Cardiac septum (tissue), 1 donor: ENCODE measurements at regions not wholly inside any gene's neighbourhood (a gene's known extent, or its start where the extent isn't known, plus 50 kb on each side); places are given as distances from the start of the nearest gene placed in this dataset.
"Not testable (repeated sequence)": the region's sequence is repeated elsewhere in the genome, so short reads cannot be mapped to it uniquely, and the experiment has no call there.

Source experiments
- DNase-seq: peaks from one replicate; pipeline ENCODE4 v3.0.0-alpha.2; 2020; ENCODE audit warnings: low spot score
- intact Hi-C: fragments of 100-400 bp; cut with DNase I; formaldehyde crosslinking; loops from one replicate; pipeline ENCODE4 v1.14.0; 2022
- donor health status: DM: no; HTN: no; CAD: no.

- DNase-seq, result no peak
- intact Hi-C loops, result loop anchor here (10.0 kb wide), 1 partner anchor 266 kb away; no protein-coding TSS in a partner anchor
Measured at GRCh38 chr14:105940534-105941225, 414.3 kb downstream of the TMEM121 start.

GRCh38 chr14:105941226-105942166 is 415.1 kb downstream of the TMEM121 start:
- DNase-seq, result no peak
- intact Hi-C loops, result loop anchor here (10.0 kb wide), 1 partner anchor 267 kb away; no protein-coding TSS in a partner anchor

GRCh38 chr14:105942725-105943124 is 416.3 kb downstream of the TMEM121 start:
- intact Hi-C loops, result loop anchor here (10.0 kb wide), 1 partner anchor 268 kb away; no protein-coding TSS in a partner anchor
- DNase-seq, result not testable (repeated sequence)

GRCh38 chr14:105943973-105944602 is 417.7 kb downstream of the TMEM121 start:
- intact Hi-C loops, result loop anchor here (10.0 kb wide), 1 partner anchor 269 kb away; no protein-coding TSS in a partner anchor
- no peak for DNase-seq

- no peak for DNase-seq
- intact Hi-C loops, result loop anchor here (10.0 kb wide), 1 partner anchor 270 kb away; no protein-coding TSS in a partner anchor
Measured at GRCh38 chr14:105944632-105945610, 418.5 kb downstream of the TMEM121 start.

GRCh38 chr14:105945896-105946295 is 419.5 kb downstream of the TMEM121 start:
- no peak for DNase-seq
- intact Hi-C loops, result loop anchor here (10.0 kb wide), 1 partner anchor 271 kb away; no protein-coding TSS in a partner anchor

- DNase-seq, result no peak
- intact Hi-C loops, result loop anchor here (10.0 kb wide), 1 partner anchor 273 kb away; no protein-coding TSS in a partner anchor
Measured at GRCh38 chr14:105947599-105947998, 421.2 kb downstream of the TMEM121 start.

GRCh38 chr14:105948955-105949354 is 422.6 kb downstream of the TMEM121 start:
- intact Hi-C loops, result loop anchor here (10.0 kb wide), 1 partner anchor 274 kb away; no protein-coding TSS in a partner anchor
- not testable (repeated sequence) for DNase-seq

GRCh38 chr14:105950364-105950892 is 424.0 kb downstream of the TMEM121 start:
- intact Hi-C loops, DNase-seq: not testable (repeated sequence)

- intact Hi-C loops, result no loop called here
- DNase-seq, result no peak
Measured at GRCh38 chr14:105951399-105951798, 425.0 kb downstream of the TMEM121 start.

GRCh38 chr14:105952222-105952621 is 425.8 kb downstream of the TMEM121 start:
- intact Hi-C loops, result no loop called here
- no peak for DNase-seq

- intact Hi-C loops, result no loop called here
- DNase-seq, result no peak
Measured at GRCh38 chr14:105952826-105953225, 426.4 kb downstream of the TMEM121 start.

GRCh38 chr14:105961625-105962024 is 435.2 kb downstream of the TMEM121 start:
- intact Hi-C loops, result not testable (repeated sequence)

GRCh38 chr14:105962532-105962931 is 436.1 kb downstream of the TMEM121 start:
- intact Hi-C loops, result no loop called here
- DNase-seq, result no peak

More at GRCh38 chr14:105961625-105962024, 435.2 kb downstream of the TMEM121 start:
- not testable (repeated sequence) for DNase-seq

- intact Hi-C loops, result no loop called here
- DNase-seq, result no peak
Measured at GRCh38 chr14:105968291-105968690, 441.9 kb downstream of the TMEM121 start.

GRCh38 chr14:105969026-105969425 is 442.6 kb downstream of the TMEM121 start:
- DNase-seq, intact Hi-C loops: not testable (repeated sequence)

GRCh38 chr14:105970821-105971220 is 444.4 kb downstream of the TMEM121 start:
- DNase-seq, intact Hi-C loops: not testable (repeated sequence)
